ENCODE measurements at regions not wholly inside any gene's neighbourhood (a gene's known extent, or its start where the extent isn't known, plus 50 kb on each side); places are given as distances from the start of the nearest gene placed in this dataset.
A peak's percentile ranks its signal among the peaks of the same experiment; 100 is the strongest.

DNA sequence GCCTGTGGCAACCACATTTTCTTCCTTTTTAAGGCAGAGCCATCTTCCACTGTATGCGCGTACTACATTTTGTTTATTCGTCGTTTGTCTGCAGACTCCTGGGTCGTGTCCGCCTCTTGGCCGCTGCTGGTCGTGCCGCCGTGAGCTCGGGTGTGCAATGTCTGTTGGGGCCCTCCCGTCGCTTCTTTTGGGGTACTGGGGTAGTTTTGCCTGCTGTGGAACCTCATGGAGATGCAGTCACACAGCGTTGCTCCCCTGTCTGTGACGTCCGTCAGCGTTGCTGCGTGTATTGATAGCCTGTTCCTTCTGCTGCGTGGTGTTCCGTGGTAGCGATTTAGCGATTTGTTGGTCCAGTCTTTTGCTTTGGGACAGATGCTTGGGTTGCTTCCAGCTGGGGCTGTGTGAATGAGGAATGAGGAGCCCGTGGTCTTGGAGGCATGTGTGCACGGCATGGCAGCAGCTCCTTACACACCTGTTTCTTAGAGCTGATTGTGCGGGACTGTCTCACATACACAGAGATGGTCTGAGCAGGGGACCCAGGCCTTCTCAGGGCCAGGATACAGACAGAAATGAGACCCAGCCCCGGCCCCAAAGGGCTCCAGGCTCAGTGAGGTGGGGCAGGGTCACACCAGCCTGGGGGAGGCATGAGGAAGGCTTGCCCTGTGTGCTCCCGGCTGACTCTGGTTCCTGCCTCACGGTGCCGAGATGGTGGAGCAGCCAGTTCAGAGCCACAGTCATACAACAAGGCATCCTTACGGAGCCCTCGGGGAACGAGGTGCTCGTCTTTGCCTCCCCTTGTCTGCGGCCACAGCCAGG is 78.4 kb upstream of the GSE1 start:
- no peak for DNase-seq

- DNase-seq = no peak
Measured at GRCh38 chr16:85535352-85536072, 77.6 kb upstream of the GSE1 start.

DNA sequence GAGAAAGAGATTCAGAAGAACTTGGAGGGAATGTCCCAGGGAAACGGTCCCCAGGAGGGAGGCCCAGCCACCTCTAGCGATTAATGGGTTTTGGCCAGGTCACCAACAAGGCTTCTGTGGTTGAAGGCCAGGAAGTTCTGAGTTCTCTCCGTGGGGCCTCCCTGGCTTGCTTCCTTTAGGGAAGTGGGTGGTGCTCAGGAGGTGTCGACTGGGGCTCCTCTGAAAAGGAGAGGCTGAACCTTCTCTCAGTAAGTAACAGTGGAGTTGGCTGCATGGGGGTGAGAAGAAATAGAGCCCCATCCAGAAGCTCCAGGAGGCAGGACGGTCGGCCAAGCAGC is 77.1 kb upstream of the GSE1 start:
- no peak for DNase-seq

DNA sequence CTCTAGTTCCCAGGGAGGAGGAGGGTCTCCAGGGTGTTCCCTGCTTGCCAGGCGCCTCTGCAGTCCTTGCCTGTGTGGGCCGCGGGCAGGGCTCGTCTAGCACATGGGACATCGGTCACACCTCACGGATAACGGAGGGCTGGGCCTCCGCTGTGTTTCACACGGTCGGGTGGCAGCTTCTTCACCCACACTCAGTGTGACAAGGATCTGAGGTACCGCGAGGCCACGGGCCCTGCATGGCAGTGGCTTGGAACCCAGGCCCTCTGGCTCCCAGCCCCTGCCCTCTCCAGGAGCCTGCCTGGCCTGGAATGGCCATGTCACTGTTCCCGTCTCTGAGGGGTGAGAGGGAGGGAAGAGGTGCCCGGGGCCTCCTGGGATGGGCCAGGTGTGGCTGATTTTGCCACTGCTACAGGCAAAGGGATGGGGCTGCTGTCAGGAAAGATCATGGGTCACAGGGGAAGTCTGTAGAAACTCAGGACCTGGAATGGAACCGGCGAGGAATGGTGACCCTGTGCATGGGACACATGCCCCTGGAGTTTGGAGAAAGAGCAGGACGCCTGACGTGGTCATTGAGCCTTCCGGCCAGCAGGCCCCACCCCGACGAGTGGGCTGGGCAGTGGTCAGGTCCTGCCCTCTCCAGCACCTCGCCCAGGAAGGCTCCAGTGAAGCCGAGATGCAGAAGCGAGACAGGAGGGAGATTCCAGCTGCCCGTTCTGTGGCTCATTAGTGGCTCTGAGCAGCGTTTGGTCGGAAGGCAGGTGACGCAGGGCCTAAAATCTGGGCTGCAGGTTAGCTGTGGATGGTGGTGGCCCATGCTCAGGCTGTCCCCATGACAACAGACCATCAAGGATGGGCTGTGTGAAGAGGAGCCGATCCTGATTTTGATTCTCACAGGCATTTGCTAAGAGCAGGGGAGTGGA is 76.5 kb upstream of the GSE1 start:
- no peak for DNase-seq

DNA sequence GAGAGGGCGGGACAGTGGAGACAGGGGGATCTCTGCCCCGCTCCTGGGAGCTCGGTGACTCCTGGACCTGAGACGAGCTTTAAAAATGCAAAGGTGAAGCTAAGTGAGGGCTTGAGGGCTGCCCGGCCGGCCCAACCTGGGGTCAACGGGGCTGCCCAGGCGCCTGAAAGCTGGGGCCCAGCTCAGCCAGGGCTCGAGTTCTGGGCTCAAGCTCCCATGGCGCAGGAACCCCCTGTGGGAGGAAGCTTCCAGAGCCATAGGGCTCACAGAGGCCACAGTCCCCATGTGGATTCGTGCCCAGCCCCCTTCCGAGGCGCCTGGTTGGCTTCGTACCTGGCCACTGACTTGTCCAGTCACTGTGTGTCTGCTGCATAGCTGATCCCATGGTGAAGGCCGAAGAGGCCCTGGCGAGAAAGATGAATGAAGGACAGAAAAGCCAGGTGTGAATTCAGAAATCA is 75.8 kb upstream of the GSE1 start:
- no peak for DNase-seq

DNA sequence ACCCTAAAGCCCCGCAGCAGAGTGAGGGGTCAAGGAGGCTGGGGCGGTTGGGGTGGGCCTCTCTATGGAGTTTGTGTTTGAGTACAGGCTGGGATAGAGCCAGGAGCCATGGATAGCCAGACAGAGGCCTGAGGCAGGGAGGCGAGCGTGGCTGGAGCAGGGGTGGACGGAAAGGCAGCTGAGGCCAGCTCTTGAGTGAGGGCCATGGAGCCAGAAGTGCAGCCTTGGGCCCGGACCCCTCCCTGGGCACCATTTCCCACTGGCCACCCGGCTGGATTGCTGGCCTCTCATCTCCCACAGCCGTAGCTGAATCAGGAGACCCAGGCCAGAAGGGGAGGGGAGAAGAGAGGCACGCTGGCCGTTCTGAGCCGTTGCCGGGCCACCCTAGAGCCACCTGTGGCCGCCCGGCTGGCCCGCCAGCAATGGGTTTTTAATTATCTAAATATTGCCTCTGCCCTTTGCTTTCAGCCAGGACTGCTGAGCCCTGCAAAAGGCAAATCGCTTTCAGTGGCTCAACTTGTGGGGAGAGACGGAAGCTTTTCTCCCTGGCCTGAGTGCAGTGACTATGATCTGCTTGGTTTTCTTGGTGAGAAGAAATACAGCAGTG is 75.2 kb upstream of the GSE1 start:
- no peak for DNase-seq

DNA sequence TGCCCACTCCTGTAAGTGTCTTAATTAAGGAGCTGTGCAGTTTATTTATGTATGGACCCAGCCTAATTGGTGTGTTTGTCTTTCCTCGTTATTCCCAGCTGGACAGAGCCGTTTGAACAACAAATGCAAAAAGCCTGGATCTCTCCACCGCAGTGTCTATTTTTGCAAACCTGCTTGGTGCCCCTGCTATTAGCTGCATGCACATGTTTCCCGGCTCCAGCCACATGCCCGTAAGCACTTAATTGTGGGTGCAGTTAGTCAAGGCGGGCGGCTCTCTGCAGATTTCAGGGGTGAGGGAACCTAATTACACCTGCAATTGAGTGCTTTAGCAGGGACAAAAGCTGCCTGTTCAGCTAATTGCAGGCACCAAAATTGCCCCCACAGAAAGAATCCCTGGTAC is 74.0 kb upstream of the GSE1 start:
- DNase-seq = peak; percentile 97

GRCh38 chr16:85539629-85540291 is 73.4 kb upstream of the GSE1 start:
- DNase-seq = no peak

- no peak for DNase-seq
Measured at GRCh38 chr16:85541181-85541580, 71.9 kb upstream of the GSE1 start.

GRCh38 chr16:85541619-85541979 is 71.5 kb upstream of the GSE1 start:
- no peak for DNase-seq

DNA sequence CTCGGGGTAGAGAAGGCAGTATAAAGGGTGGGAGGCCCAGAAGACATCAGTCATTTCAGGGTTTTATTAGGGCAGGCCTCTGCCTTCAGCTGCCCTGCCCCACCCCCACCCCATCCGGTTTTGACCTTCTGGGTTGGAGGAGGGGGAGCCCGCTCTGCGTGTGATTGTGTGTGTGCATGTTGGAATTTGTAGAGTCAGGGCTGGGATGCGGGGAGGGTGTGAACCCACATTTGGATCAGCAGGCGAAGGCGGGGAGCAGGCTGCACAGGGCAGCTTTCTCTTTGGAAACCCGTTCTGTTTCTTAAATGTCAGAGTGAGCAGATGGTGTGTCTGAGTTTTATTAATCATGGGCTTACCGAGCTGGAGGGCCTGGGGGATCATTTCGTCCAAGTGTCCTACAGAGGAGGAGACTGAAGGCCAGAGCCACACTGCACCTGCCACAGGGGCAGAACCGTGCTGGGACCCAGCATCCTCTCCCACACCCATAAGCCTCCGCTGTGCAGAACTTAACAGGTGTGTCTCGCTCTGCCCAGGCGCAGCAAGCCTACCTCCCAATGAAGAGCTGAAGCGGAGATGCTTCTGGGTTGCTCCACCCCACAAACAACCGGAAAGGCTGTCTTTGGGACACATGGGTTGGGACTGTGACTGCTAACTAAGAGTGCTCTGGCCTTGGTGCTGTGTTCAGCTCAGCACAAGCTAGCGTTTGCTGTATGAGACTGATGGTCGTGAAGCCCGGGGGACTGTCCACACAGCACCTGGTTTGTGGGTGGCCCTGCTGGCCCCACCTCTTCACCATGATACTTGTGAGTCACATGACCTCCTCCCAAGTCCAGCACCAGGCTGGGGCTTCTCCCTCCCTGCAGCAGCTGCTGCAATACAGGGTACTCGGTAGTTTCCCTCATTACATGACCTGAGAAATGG is 70.9 kb upstream of the GSE1 start:
- no peak for DNase-seq

GRCh38 chr16:85543536-85543935 is 69.6 kb upstream of the GSE1 start:
- DNase-seq = no peak

- DNase-seq = no peak
Measured at GRCh38 chr16:85544016-85544415, 69.1 kb upstream of the GSE1 start.

GRCh38 chr16:85544668-85545067 is 68.5 kb upstream of the GSE1 start:
- DNase-seq = no peak

DNA sequence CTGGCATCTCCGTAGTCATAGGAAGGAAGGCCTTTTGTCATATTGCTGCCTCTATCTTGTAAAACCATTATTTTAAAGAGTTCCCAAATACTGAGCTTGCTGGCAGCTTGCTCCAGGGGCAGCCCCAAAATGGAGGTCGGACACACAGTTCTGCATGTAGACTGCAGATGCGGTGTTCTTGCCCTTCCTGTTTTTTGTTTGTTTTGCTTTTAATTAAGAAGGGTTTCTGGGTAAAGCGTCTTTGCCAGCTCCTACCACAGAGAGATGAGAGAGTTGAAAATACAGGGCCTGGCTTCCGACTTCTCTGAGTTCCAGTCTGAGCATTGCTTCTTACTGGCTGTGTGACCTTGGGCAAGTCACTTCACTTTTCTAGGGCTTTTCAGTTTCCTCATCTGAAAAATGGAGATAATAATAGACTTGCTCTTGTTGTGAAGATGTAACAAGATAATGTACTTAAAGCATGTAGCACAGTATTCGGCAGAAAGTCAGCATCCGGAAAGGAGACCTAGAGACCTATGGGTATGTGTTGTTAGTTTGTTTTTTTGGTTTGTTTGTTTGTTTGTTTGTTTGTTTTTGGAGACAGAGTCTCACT is 67.8 kb upstream of the GSE1 start:
- no peak for DNase-seq

DNA sequence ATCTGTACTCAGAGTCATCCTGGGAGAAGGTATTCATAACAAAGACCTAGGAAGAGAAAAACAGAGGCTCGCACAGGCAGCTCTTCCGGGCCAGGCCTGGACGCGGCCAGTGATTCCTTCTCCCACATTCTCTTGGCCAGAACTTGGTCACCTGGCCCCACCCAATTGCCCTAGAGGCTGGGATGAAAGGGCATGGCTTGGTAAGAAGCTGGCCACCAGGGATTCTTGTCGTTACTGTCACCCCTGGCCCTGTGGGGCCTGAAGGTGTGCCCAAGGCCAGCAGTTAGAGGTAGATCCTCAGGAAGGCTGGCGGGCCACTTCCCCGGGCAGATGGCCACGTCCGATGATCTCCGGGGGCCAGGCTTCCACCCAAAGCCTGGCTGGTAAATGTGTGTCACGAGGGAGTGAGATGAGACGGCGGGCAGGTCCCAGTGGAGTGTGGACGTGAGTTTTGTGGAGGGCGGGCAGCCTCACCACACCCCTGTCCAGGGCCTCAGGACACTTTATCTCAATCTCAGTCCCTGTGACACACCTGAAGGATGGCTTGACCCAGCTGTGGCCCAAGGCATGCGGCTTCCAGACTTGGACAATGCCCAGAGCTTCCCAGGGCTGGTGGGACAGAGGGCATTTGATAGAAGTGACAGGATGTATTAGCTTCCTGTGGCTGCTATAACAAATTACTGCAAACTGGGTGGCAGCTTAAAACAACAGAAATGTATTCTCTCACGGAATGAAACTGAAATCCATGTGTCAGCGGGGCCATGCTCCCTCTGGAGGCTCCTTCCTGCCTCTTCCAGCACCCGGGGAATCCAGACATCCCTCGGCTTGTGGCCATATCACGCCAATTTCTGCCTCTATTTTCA is 66.3 kb upstream of the GSE1 start:
- no peak for DNase-seq

DNA sequence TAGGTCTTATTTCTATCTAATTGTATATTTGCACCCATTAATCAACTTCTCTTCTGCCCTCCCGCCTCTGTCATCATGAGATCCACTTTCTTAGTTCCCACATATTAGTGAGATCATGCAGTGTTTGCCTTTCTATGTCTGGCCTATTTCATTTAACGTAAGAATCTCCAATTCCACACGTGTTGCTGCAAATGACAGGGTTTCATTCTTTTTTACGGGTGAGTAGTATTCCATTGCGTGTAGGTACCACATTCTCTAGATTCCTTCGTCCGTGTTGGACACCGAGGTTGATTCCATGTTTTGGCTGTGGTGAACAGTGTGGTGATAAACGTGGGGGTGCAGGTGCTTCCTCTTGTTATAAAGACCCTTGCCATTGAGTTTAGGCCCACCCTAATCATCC is 64.7 kb upstream of the GSE1 start:
- no peak for DNase-seq

GRCh38 chr16:85549766-85550421 is 63.2 kb upstream of the GSE1 start:
- no peak for DNase-seq

GRCh38 chr16:85550422-85550864 is 62.7 kb upstream of the GSE1 start:
- no peak for DNase-seq

Measured in COR-L47 (cell line).